SH-SY5Y (cell line): ENCODE measurements at regions not wholly inside any gene's neighbourhood (a gene's known extent, or its start where the extent isn't known, plus 50 kb on each side); places are given as distances from the start of the nearest gene placed in this dataset.

Experiments used
- GATA2 ChIP-seq: IDR thresholded peaks from 2 replicates; pipeline ENCODE4 v1.6.1; 2011; ENCODE audit warnings: mild to moderate bottlenecking, low read depth, low read length
- GATA3 ChIP-seq: IDR thresholded peaks from 2 replicates; pipeline ENCODE4 v1.6.1; 2011; ENCODE audit warnings: low read depth, mild to moderate bottlenecking, low read length, moderate library complexity

- TF ChIP-seq GATA2 (no peak), GATA3 (no peak)
Observed at GRCh38 chr17:70405492-70406220, 236.3 kb downstream of the KCNJ2 start.
